ENCODE measurements at regions not wholly inside any gene's neighbourhood (a gene's known extent, or its start where the extent isn't known, plus 50 kb on each side); places are given as distances from the start of the nearest gene placed in this dataset.
"Not testable (repeated sequence)": the region's sequence is repeated elsewhere in the genome, so short reads cannot be mapped to it uniquely, and the experiment has no call there.

- DNase-seq, result no peak
Observed at GRCh38 chr9:73053543-73053942, 98.1 kb upstream of the ANXA1 start.

GRCh38 chr9:73050887-73051550 lies 98.2 kb upstream of the ALDH1A1 start:
- no peak for DNase-seq

GRCh38 chr9:73050065-73050816 lies 97.4 kb upstream of the ALDH1A1 start:
- DNase-seq, result no peak

- no peak for DNase-seq
Observed at GRCh38 chr9:73049280-73049679, 96.4 kb upstream of the ALDH1A1 start.

- DNase-seq, result no peak
Observed at GRCh38 chr9:73046769-73047168, 93.9 kb upstream of the ALDH1A1 start.

- DNase-seq, result not testable (repeated sequence)
Observed at GRCh38 chr9:73044776-73045175, 91.9 kb upstream of the ALDH1A1 start.

GRCh38 chr9:73042155-73042554 lies 89.3 kb upstream of the ALDH1A1 start:
- peak; percentile 26 for DNase-seq

- DNase-seq, result peak; percentile 16
Observed at GRCh38 chr9:73039271-73040263, 86.7 kb upstream of the ALDH1A1 start.

GRCh38 chr9:73038613-73039012 lies 85.8 kb upstream of the ALDH1A1 start:
- DNase-seq, result peak; percentile 65

- no peak for DNase-seq
Observed at GRCh38 chr9:73038089-73038509, 85.2 kb upstream of the ALDH1A1 start.

GRCh38 chr9:73037613-73038012 lies 84.8 kb upstream of the ALDH1A1 start:
- DNase-seq, result no peak

GRCh38 chr9:73034962-73035361 lies 82.1 kb upstream of the ALDH1A1 start:
- DNase-seq, result no peak

- DNase-seq, result no peak
Observed at GRCh38 chr9:73031350-73031749, 78.5 kb upstream of the ALDH1A1 start.

GRCh38 chr9:73030370-73031030 lies 77.6 kb upstream of the ALDH1A1 start:
- DNase-seq, result no peak

- DNase-seq, result no peak
Observed at GRCh38 chr9:73029346-73029745, 76.5 kb upstream of the ALDH1A1 start.

- DNase-seq, result no peak
Observed at GRCh38 chr9:73026375-73026774, 73.5 kb upstream of the ALDH1A1 start.

- no peak for DNase-seq
Observed at GRCh38 chr9:73024601-73025034, 71.8 kb upstream of the ALDH1A1 start.

- DNase-seq, result peak; percentile 21
Observed at GRCh38 chr9:73023025-73023541, 70.2 kb upstream of the ALDH1A1 start.

GRCh38 chr9:73022353-73022752 lies 69.5 kb upstream of the ALDH1A1 start:
- no peak for DNase-seq

- DNase-seq, result no peak
Observed at GRCh38 chr9:73020877-73021276, 68.0 kb upstream of the ALDH1A1 start.

- no peak for DNase-seq
Observed at GRCh38 chr9:73014011-73014410, 61.2 kb upstream of the ALDH1A1 start.

GRCh38 chr9:73011956-73012355 lies 59.1 kb upstream of the ALDH1A1 start:
- no peak for DNase-seq
